ENCODE measurements at regions not wholly inside any gene's neighbourhood (a gene's known extent, or its start where the extent isn't known, plus 50 kb on each side); places are given as distances from the start of the nearest gene placed in this dataset.

- TF ChIP-seq CTCF (IDR thresholded peaks at IDR 0.05) (no peak), POLR2A (IDR thresholded peaks at IDR 0.05) (no peak), POLR2AphosphoS5 (IDR thresholded peaks at IDR 0.05) (no peak)
These were observed 308.3 kb upstream of the IRAK1BP1 start for GRCh38 chr6:78559056-78559455.
